DND-41 (cell line): ENCODE measurements at regions not wholly inside any gene's neighbourhood (a gene's known extent, or its start where the extent isn't known, plus 50 kb on each side); places are given as distances from the start of the nearest gene placed in this dataset.

ENCODE experiments used
- ATAC-seq: fragments of 200-7000 bp; cut with Tn5 transposase; 3 replicates; pipeline ENCODE4 v1.9.1; 2021; ENCODE audit warnings: low read depth; ENCODE audit not compliant: insufficient read depth
- DNase-seq: peaks from one replicate; pipeline ENCODE4 v3.0.0-alpha.2; 2020
- H2AFZ ChIP-seq: 2 replicates; pipeline ENCODE4 v1.6.0; 2012; ENCODE audit warnings: low read depth, low read length
- H3K27ac ChIP-seq: 2 replicates; pipeline ENCODE4 v1.5.1; 2012; ENCODE audit warnings: low read length, inconsistent platforms
- H3K27me3 ChIP-seq: fragments of 200-600 bp; sonication (generic); 2 replicates; pipeline ENCODE4 v1.6.0; 2012; ENCODE audit warnings: low read length, mild to moderate bottlenecking, inconsistent platforms; ENCODE audit not compliant: insufficient read depth, poor library complexity
- H3K36me3 ChIP-seq: 2 replicates; pipeline ENCODE4 v1.5.1; 2012; ENCODE audit warnings: low read length, inconsistent platforms; ENCODE audit not compliant: insufficient read depth
- H3K4me1 ChIP-seq: 2 replicates; pipeline ENCODE4 v1.5.1; 2012; ENCODE audit warnings: mild to moderate bottlenecking, low read length; ENCODE audit not compliant: insufficient read depth
- H3K4me2 ChIP-seq: 2 replicates; pipeline ENCODE4 v1.6.0; 2012; ENCODE audit warnings: mild to moderate bottlenecking, moderate library complexity, low read length, inconsistent platforms; ENCODE audit not compliant: insufficient read depth
- H3K4me3 ChIP-seq, 2 experiments: fragments of 200-600 bp in 1 of 2; shearing (Covaris generic) in 1 of 2; 2 replicates each; pipeline ENCODE4 v1.5.1; 2012 to 2016; ENCODE audit warnings: inconsistent platforms in 2 of 2, low read length in 2 of 2, mild to moderate bottlenecking in 2 of 2, low read depth in 1 of 2, moderate library complexity in 1 of 2
- H3K79me2 ChIP-seq: 2 replicates; pipeline ENCODE4 v1.6.0; 2012; ENCODE audit warnings: low read length, inconsistent platforms; ENCODE audit not compliant: insufficient read depth
- H3K9ac ChIP-seq: 2 replicates; pipeline ENCODE4 v1.6.0; 2012; ENCODE audit warnings: low read depth, mild to moderate bottlenecking, inconsistent platforms, low read length, moderate library complexity
- H3K9me3 ChIP-seq: 2 replicates; pipeline ENCODE4 v1.5.1; 2012; ENCODE audit warnings: low read length, moderate library complexity, mild to moderate bottlenecking, inconsistent platforms; ENCODE audit not compliant: insufficient read depth, severe bottlenecking
- H4K20me1 ChIP-seq: 2 replicates; pipeline ENCODE4 v1.6.0; 2012; ENCODE audit warnings: low read length; ENCODE audit not compliant: insufficient read depth
- EZH2 ChIP-seq: IDR thresholded peaks from 3 replicates; pipeline ENCODE4 v1.6.1; 2012; ENCODE audit warnings: borderline replicate concordance, low read depth, mild to moderate bottlenecking, moderate library complexity, low read length, inconsistent platforms; ENCODE audit not compliant: severe bottlenecking
- TF ChIP-seq, protein P1 (sequence below): IDR thresholded peaks from 2 replicates; pipeline ENCODE4 v1.5.1; 2012; ENCODE audit warnings: borderline replicate concordance, low read length, moderate library complexity, mild to moderate bottlenecking; ENCODE audit not compliant: poor library complexity, severe bottlenecking; ENCODE audit errors: extremely low read depth

DNA sequence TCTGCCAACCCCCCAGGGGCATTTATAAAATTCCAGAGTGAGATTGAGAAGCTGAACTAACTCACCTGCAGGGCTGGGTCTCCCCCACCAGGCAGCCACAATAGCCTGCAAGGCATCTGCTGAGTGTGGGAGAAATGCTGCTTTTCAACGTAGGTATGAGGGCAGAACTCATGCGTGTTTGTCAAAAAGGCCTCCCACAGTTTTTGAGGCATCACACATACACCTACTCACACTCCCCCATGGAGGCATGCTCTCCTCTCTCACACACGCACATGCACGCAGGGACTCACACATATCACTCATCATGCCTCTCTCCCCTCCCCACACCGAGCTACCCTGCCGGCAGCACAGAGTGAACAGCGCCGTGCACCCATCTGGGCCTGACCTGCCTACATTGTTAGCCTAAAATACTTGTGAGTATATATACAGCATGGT is 390.5 kb downstream of the FGF9 start:
- ATAC-seq (no peak), DNase-seq (no peak)
- Histone ChIP-seq H2AFZ (no peak overlapping the region), H3K36me3 (no peaks in the 10 kb centered on the region), H3K9me3 (no peaks in the 10 kb centered on the region), H3K27ac (no peak overlapping the region), H4K20me1 (no peaks in the 10 kb centered on the region), H3K79me2 (no peaks in the 10 kb centered on the region), H3K27me3 (peaks cover 3% of the 10 kb centered on the region), H3K9ac (no peak overlapping the region), H3K4me3 (no peak overlapping the region), H3K4me2 (no peak overlapping the region), H3K4me1 (no peaks in the 10 kb centered on the region)
- TF ChIP-seq, protein P1, sequence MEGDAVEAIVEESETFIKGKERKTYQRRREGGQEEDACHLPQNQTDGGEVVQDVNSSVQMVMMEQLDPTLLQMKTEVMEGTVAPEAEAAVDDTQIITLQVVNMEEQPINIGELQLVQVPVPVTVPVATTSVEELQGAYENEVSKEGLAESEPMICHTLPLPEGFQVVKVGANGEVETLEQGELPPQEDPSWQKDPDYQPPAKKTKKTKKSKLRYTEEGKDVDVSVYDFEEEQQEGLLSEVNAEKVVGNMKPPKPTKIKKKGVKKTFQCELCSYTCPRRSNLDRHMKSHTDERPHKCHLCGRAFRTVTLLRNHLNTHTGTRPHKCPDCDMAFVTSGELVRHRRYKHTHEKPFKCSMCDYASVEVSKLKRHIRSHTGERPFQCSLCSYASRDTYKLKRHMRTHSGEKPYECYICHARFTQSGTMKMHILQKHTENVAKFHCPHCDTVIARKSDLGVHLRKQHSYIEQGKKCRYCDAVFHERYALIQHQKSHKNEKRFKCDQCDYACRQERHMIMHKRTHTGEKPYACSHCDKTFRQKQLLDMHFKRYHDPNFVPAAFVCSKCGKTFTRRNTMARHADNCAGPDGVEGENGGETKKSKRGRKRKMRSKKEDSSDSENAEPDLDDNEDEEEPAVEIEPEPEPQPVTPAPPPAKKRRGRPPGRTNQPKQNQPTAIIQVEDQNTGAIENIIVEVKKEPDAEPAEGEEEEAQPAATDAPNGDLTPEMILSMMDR: no peak
- TF ChIP-seq EZH2: no peak

DNA sequence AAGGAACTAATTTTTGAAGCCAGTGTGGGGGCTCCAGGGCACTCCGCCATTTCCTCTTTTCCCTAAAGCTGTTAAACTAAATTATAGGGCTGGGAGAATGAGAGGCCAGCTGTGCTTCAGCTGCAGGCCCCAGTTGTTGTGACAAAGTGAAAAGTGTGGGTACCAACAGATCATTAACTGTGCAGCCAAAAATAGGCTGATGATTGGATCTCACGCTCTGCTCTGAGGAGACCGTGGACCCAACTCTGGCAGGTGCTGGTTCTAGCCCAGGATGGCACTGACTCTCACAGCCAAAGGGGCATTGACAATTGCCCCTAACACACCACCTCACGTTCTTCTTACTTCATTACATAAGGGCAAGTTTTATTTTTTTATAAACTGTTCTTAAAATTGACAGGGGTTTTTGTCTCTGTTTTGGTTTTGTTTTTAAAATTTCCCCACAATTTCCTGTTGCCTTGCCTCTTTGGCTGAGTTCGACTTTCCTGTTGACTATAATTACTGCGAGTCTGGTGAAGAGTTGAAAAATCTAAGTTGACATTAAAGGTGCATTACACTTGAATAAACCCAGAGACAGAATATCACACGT is 391.0 kb downstream of the FGF9 start:
- no peak overlapping the region for H3K9ac ChIP-seq
- no peak for ATAC-seq
- no peaks in the 10 kb centered on the region for H3K9me3 ChIP-seq
- no peaks in the 10 kb centered on the region for H3K36me3 ChIP-seq
- no peak for DNase-seq
- no peak overlapping the region for H2AFZ ChIP-seq
- no peak overlapping the region for H3K4me2 ChIP-seq
- no peak overlapping the region for H3K4me3 ChIP-seq
- H3K4me1 ChIP-seq: no peaks in the 10 kb centered on the region
- no peaks in the 10 kb centered on the region for H3K79me2 ChIP-seq
- no peak for TF ChIP-seq EZH2
- H3K27me3 ChIP-seq: peaks cover 3% of the 10 kb centered on the region
- H3K27ac ChIP-seq: no peak overlapping the region
- no peaks in the 10 kb centered on the region for H4K20me1 ChIP-seq

DNA sequence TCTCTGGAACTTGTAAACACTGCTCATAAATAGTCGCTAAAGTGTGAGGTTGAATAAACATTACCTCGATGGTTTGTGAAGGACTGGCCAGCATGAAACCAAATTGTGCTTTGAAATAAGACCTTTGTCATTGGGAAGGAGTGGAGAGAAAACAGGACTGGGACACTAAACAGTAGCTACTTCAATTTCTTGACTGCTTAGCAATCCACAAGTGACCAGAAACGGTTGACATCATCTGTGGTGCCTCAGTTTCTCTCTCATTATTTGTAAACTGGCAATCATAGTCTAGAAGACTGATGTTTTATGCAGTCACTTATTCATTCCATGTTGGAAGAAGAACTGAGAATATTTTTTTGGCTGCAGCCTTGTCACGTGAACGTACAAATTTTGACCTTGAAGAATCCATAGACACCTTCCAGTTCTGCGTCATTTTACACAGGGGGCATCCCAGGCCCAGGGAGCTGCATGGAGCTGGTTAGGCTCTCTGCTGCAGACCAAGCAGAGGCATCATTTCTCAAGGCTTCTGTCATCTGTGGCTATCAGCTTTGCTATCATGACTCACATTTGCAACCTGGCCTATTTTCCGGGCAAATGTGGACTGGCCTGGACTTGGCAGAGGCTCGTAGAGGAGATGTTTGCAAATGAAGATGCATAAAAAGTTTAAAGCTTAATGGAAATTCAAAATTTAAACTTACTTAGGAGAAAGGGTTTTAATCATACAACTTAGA is 391.8 kb downstream of the FGF9 start:
- H3K4me2 ChIP-seq: no peak overlapping the region
- H3K4me1 ChIP-seq: no peaks in the 10 kb centered on the region
- no peaks in the 10 kb centered on the region for H3K9me3 ChIP-seq
- no peaks in the 10 kb centered on the region for H3K36me3 ChIP-seq
- H2AFZ ChIP-seq: no peak overlapping the region
- H3K27me3 ChIP-seq: peaks cover 3% of the 10 kb centered on the region
- no peak overlapping the region for H3K4me3 ChIP-seq
- DNase-seq (no peak), ATAC-seq (no peak)
- H4K20me1 ChIP-seq: no peaks in the 10 kb centered on the region
- H3K27ac ChIP-seq: no peak overlapping the region
- H3K79me2 ChIP-seq: no peaks in the 10 kb centered on the region
- H3K9ac ChIP-seq: no peak overlapping the region
- no peak for TF ChIP-seq EZH2
- TF ChIP-seq, protein P1: no peak

DNA sequence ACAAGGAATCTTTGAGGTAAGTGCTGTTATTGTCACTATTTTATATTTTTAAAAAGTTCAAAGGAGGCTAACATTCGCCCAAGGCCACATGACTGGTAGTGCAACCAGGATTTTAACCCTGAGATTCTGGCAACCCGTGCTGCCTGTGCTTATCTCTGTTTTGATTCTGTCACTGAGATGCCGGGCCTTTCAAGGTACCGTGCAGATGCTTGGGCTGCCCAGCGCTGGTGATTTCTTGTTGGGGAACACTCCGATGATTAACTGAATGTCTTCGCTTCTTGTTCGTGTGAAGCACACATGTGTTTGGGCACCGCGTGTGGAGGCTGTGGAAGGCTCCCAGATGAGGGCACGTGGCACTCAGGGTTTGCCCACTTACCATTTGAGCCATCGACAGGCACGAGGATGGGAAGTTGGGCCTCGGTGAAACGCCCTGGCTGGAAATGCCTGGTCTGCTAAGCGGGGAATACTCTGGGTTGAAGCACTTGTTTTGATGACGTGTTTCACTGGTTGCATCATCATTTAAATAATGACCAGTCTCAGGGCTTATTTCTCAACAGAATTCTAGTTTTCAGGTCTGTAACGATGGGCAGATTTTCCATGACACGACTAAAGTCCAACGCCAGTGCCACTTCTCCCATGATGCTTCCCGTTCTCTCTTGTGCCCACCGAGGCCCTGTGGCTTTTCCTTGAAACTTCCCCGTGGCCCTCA is 392.7 kb downstream of the FGF9 start:
- H3K27me3 ChIP-seq: peaks cover 3% of the 10 kb centered on the region
- H3K27ac ChIP-seq: no peak overlapping the region
- H4K20me1 ChIP-seq: no peaks in the 10 kb centered on the region
- H2AFZ ChIP-seq: no peak overlapping the region
- H3K79me2 ChIP-seq: no peaks in the 10 kb centered on the region
- DNase-seq (no peak), ATAC-seq (no peak)
- H3K36me3 ChIP-seq: no peaks in the 10 kb centered on the region
- H3K4me2 ChIP-seq: no peak overlapping the region
- no peak overlapping the region for H3K4me3 ChIP-seq
- no peaks in the 10 kb centered on the region for H3K9me3 ChIP-seq
- no peaks in the 10 kb centered on the region for H3K4me1 ChIP-seq
- no peak overlapping the region for H3K9ac ChIP-seq
- TF ChIP-seq, protein P1: no peak
- no peak for TF ChIP-seq EZH2
